PC-3 (cell line): ENCODE measurements at regions not wholly inside any gene's neighbourhood (a gene's known extent, or its start where the extent isn't known, plus 50 kb on each side); places are given as distances from the start of the nearest gene placed in this dataset.

Experiments
- CTCF ChIP-seq: fragments of 300-600 bp; sonication (generic); conservative IDR thresholded peaks from 2 replicates; pipeline ENCODE4 v1.5.1; 2017; ENCODE audit warnings: antibody characterized with exemption, low read depth, mild to moderate bottlenecking, low read length
- EZH2 ChIP-seq: fragments of 300-600 bp; sonication (generic); IDR thresholded peaks from one replicate; pipeline ENCODE4 v1.6.1; 2017; ENCODE audit warnings: antibody characterized with exemption, mild to moderate bottlenecking, low read length; ENCODE audit not compliant: unreplicated experiment
- EZH2phosphoT487 ChIP-seq: fragments of 300-600 bp; sonication (generic); IDR thresholded peaks from 2 replicates; pipeline ENCODE4 v1.6.1; 2018; ENCODE audit warnings: mild to moderate bottlenecking, antibody characterized with exemption, low read length, borderline replicate concordance

- TF ChIP-seq EZH2 (no peak), CTCF (no peak), EZH2phosphoT487 (no peak)
Measured at GRCh38 chr6:98526465-98526864, 307.9 kb upstream of the POU3F2 start.
